Glutamatergic neuron (in vitro differentiated cells): ENCODE measurements at regions not wholly inside any gene's neighbourhood (a gene's known extent, or its start where the extent isn't known, plus 50 kb on each side); places are given as distances from the start of the nearest gene placed in this dataset.

Source experiments
- DNase-seq: peaks from one replicate; pipeline ENCODE4 v3.0.0; 2022
- H3K27ac Mint-ChIP-seq: one replicate; pipeline ENCODE4 v1.8.0; 2020; ENCODE audit warnings: mild to moderate bottlenecking, mixed read lengths, inconsistent platforms; ENCODE audit not compliant: unreplicated experiment
- H3K27me3 Mint-ChIP-seq: one replicate; pipeline ENCODE4 v1.8.0; 2020; ENCODE audit warnings: mild to moderate bottlenecking, moderate library complexity, mixed read lengths, inconsistent platforms; ENCODE audit not compliant: unreplicated experiment
- H3K36me3 Mint-ChIP-seq: one replicate; pipeline ENCODE4 v1.8.0; 2020; ENCODE audit warnings: mild to moderate bottlenecking, mixed read lengths, inconsistent platforms; ENCODE audit not compliant: unreplicated experiment
- H3K4me1 Mint-ChIP-seq: one replicate; pipeline ENCODE4 v1.8.0; 2020; ENCODE audit warnings: mild to moderate bottlenecking, low read depth, mixed read lengths, inconsistent platforms; ENCODE audit not compliant: unreplicated experiment
- H3K4me3 Mint-ChIP-seq: one replicate; pipeline ENCODE4 v1.8.0; 2020; ENCODE audit warnings: mild to moderate bottlenecking, mixed read lengths, inconsistent platforms; ENCODE audit not compliant: unreplicated experiment
- H3K9me3 Mint-ChIP-seq: one replicate; pipeline ENCODE4 v1.8.0; 2020; ENCODE audit warnings: mild to moderate bottlenecking, moderate library complexity, mixed read lengths, inconsistent platforms; ENCODE audit not compliant: unreplicated experiment
- CTCF ChIP-seq: fragments of 200-600 bp; sonication (generic); IDR thresholded peaks from one replicate; pipeline ENCODE4 v1.5.0; 2021; ENCODE audit not compliant: partially characterized antibody, unreplicated experiment

- Mint-ChIP-seq H3K9me3 (peaks cover 2% of the 10 kb centered on the region), H3K27me3 (peaks cover 4% of the 10 kb centered on the region), H3K4me3 (no peak overlapping the region), H3K36me3 (no peaks in the 10 kb centered on the region), H3K27ac (no peak overlapping the region), H3K4me1 (peaks cover 7% of the 10 kb centered on the region)
- TF ChIP-seq CTCF: no peak
- DNase-seq: no peak
Measured at GRCh38 chr20:53881362-53881761, 189.0 kb downstream of the BCAS1 start.

DNA sequence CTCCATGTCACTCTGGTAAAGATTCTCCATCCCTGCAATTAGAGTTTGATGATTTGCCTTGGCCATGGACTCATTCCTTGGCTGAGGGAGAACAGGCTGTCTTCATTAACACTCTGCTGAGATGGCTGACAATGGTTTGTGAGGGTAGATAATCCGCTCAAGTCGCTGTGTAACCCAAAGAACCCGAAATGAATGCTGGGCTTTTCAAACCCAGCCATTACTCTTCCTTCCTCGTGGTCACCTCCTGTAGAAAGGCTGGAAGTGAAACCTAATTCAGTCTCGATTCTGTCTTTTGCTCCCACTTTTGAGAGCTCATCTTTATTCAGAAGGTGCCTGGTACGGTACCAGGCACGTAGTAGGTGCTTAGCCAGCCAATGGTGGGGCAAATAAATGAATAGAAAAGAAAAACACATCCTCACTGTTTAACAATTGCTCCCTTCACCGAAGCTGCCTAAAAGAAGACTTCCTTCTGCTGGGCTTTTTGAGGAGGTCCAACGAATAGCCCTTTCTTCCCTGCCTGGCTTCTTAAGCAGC, 190.2 kb downstream of the BCAS1 start:
- H3K36me3 Mint-ChIP-seq: no peaks in the 10 kb centered on the region
- no peak for TF ChIP-seq CTCF
- no peak overlapping the region for H3K27ac Mint-ChIP-seq

GRCh38 chr20:53879048-53879684, 191.2 kb downstream of the BCAS1 start:
- peaks cover 3% of the 10 kb centered on the region for H3K9me3 Mint-ChIP-seq
- no peak overlapping the region for H3K4me3 Mint-ChIP-seq
- H3K27me3 Mint-ChIP-seq: peaks cover 4% of the 10 kb centered on the region
- peaks cover 6% of the 10 kb centered on the region for H3K4me1 Mint-ChIP-seq
- no peaks in the 10 kb centered on the region for H3K36me3 Mint-ChIP-seq
- TF ChIP-seq CTCF: no peak
- H3K27ac Mint-ChIP-seq: no peak overlapping the region
- DNase-seq: no peak

More for the DNA sequence above, 190.2 kb downstream of the BCAS1 start:
- no peak for DNase-seq
- H3K27me3 Mint-ChIP-seq: peaks cover 4% of the 10 kb centered on the region
- peaks cover 8% of the 10 kb centered on the region for H3K4me1 Mint-ChIP-seq
- H3K4me3 Mint-ChIP-seq: no peak overlapping the region
- H3K9me3 Mint-ChIP-seq: peaks cover 3% of the 10 kb centered on the region

DNA sequence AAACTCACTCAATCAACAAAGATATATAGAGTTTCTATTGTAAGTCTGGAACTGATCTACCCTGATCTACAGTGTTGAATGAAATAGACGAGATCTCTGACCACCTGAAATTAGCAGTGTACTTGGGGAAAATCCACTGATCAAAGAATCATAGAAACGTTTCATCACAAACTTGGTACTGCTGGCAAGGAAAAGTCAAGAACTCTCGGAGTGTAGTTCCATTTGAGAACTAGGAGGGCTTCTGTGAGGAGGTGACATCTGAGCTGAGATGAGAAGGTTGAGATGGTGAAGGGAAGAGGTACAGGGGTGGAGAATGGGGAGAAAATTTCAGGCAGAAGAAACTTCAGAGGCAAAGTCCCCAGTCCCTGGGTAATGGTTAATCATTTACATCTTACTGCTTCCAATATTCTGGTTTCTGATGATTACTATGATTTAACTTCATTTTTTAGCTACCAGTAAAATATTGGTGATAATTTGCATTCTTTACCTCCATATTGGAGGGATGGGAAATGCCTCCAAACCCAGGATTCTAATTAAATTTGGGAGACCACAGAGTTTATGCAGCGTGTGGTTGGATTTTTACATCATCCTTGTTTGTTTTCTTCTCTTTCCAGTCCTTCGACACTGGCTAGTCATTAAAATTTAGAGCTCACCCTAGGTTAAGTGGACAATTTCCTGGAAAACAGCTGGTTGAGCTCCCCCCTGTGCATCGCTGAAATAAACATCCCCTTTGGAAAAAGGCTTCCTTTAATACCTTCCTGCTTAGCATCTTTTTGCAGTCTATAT, 191.9 kb downstream of the BCAS1 start:
- DNase-seq: no peak
- no peaks in the 10 kb centered on the region for H3K36me3 Mint-ChIP-seq
- peaks cover 4% of the 10 kb centered on the region for H3K27me3 Mint-ChIP-seq
- no peak for TF ChIP-seq CTCF
- peaks cover 3% of the 10 kb centered on the region for H3K9me3 Mint-ChIP-seq
- no peak overlapping the region for H3K4me3 Mint-ChIP-seq
- H3K27ac Mint-ChIP-seq: no peak overlapping the region
- peaks cover 6% of the 10 kb centered on the region for H3K4me1 Mint-ChIP-seq

GRCh38 chr20:53876956-53877355, 193.4 kb downstream of the BCAS1 start:
- H3K36me3 Mint-ChIP-seq: no peaks in the 10 kb centered on the region
- no peak overlapping the region for H3K27ac Mint-ChIP-seq
- no peak for DNase-seq
- peaks cover 12% of the 10 kb centered on the region for H3K4me1 Mint-ChIP-seq
- H3K27me3 Mint-ChIP-seq: peaks cover 4% of the 10 kb centered on the region
- H3K4me3 Mint-ChIP-seq: no peak overlapping the region
- no peak for TF ChIP-seq CTCF
- H3K9me3 Mint-ChIP-seq: peaks cover 3% of the 10 kb centered on the region
